Activated CD4-positive, alpha-beta T cell treated with anti-CD3 and anti-CD28 coated beads, Interleukin-2, Interleukin-4, amounts not matched to agents 100 ng/mL and 50 ng/mL, durations not matched to agents 16 hours and 8 hours (primary cell): ENCODE measurements at regions not wholly inside any gene's neighbourhood (a gene's known extent, or its start where the extent isn't known, plus 50 kb on each side); places are given as distances from the start of the nearest gene placed in this dataset.
"Not testable (repeated sequence)": the region's sequence is repeated elsewhere in the genome, so short reads cannot be mapped to it uniquely, and the experiment has no call there.

Source experiments
- DNase-seq: peaks from one replicate; pipeline ENCODE4 v3.0.0-alpha.2; 2020; ENCODE audit warnings: low spot score

DNA sequence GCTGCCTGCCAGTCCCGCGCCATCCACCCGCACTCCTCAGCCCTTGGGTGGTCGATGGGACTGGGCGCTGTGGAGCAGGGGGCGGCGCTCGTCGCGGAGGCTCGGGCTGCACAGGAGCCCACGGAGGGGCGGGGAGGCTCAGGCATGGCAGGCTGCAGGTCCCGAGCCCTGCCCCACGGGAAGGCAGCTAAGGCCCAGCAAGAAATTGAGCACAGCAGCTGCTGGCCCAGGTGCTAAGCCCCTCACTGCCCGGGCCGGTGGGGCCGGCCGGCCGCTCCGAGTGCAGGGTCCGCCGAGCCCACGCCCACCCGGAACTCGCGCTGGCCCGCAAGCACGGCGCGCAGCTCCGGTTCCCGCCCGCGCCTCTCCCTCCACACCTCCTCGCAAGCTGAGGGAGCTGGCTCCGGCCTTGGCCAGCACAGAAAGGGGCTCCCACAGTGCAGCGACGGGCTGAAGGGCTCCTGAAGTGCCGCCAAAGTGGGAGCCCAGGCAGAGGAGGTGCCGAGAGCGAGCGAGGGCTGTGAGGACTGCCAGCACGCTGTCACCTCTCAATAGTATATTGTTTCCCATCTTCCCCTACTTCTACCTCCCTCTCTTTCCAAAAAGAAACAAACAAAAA is 219.6 kb downstream of the BAMBI start:
- DNase-seq = not testable (repeated sequence)

DNA sequence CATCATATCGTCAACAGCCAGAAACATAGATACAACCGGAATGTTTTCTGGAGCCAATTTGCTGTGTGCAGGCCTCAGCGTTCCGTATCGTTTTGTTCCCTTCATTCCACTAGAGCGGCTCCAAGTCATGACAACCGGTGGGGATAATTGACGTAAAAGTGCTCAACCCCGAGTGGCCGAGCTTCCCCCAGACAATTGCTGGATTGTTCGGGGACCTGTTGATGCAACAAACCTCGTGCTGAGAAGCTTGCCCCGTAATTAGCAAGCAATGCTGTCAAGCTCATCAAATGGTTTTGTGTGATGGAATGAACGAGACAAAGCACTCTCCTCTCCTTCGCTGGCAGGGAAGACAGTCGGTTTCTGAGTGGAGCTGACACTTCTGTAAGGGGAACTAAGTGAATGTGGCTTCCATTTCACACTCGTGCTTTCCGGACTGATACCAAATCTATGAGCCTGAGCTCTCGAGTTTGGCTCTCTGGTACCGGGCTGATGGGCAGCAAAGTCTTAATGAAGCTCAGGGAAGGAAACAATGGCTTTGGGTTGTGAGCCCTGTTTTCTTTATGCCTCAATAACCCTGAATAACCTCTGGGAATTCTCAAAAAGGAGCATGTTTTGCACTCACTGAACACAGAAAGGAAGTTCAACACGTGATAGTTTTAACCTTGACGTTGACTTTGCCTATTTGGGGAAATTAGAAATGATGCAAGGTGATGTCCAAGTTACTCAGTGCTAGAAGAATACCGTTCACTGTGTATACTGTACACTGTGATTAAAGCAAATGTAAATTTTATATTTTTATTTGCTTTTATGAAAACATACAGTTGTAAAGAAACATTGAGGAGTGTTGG is 220.5 kb downstream of the BAMBI start:
- no peak for DNase-seq

DNA sequence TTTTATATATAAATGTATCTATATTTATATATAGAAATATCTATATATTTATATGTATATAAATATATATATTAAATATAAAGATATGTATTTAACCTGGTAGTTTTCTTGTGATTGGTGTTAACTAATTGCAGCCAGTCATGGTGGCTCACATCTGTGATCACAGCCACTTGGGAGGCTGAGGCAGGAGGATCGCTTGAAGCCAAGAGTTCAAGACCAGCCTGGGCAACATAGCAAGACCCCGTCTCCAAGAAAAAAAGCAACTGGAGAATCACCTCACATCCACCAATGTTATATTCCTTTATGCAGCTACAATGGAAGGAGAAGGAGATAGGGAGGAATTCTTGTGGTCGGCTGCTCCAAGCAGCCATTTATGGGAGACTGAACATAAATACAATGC is 224.9 kb downstream of the BAMBI start:
- DNase-seq = no peak

DNA sequence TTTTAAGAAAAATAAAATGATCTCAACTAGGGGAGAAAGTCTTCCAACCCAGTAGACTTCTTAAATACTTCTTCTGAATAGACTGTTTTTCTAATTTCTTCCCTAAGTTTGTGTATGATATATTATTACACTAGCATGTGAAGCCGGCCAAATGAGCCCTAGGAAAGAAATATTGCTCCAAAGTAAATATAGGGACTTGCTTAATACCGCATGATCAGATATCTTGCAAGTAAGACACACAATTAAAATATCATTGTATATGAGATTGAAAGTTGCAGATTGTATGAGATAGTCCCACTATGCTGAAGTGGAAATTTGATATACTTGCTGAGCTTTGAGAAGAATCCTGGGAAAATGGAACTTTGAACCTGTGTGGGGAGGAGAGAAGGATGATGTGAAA is 225.7 kb downstream of the BAMBI start:
- DNase-seq = no peak

DNA sequence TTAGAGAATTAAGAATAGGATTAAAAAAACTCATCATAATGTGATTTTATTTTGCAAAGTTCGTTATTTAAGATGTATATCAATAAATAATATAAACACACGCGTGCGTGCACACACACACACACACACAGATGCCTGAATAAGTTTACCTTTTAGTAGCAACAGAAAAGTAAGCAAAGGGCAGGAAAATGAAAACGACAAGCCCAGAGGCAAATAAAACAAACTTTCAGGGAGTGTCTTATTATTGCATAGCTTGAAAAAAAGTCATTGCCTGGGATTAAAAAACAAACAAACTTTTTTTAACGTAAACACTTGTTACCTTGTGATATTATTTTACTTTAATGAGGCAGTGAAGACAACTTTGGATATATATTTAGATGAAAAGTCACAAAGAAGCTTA is 226.4 kb downstream of the BAMBI start:
- no peak for DNase-seq

DNA sequence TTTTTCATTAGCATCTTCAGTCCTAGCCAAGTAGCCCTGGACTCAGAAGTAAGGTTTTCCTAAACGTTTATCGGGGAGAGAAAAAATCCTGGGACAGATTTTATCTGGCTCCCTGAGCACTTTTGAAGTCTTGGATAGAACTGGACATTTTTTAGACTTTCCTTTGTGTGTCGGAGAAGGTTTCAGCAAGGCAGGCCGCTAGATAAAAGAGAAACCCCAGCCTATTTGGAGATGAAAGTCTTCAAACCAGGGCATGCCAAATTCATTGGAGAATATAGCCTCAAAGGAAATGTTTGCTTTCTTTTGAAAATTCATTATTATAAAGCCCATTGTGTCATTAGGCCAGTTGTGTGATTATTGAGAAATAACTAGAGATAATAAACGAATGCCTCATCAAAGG is 228.1 kb downstream of the BAMBI start:
- no peak for DNase-seq

DNA sequence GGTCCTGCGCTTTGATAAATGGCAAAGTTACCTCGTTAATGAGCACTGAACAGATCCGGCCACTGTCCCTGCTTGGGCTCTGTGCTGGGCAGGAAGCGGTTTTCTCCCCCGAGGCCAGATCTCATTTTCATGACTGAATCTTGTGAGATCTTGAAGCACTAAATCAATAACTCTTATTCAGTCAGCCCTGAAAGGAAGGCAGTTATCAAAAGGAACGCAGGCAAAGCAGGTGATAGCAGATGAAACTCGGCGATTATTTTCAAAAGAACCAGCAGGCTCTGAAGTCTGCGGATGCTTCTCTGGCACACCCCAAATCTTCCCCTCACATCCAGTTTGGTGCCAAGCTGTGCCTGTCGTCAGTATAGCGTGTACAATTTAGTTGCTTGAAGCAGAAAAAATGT is 228.7 kb downstream of the BAMBI start:
- DNase-seq = no peak

DNA sequence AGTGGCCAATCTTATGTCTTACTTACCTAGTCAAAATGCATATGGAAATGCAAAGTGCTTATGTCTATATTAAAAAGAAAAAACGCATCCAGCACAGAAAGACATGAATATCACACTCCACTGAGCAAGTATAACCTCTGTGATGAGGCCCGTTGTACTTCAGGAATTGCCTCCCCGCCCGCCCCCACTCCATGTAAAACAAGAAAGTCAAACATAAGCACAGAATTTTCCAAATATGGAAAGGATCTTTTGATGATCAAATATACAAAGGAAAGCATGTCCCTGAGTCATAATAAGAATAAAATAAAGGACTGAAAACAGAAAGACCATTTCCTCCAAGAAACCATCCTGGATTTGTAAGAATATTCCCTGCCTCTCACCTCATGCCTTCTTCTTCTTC is 229.1 kb downstream of the BAMBI start:
- no peak for DNase-seq

DNA sequence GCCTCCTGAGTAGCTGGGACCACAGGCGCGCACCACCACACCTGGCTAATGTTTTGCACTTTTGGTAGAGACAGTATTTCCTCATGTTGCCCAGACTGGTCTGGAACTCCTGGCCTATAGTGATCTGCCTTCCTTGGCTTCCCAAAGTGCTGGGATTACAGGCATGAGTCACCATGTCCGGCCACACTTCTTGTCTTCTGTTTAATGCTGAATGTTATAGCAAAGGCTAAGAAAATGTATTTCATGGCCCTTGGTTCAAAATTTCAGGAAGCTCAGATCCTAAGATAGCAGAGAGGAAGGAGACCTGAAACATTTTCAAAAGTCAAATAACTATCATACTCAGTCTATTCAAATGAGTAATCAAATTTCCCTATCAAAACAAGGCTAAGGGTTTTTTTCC is 229.6 kb downstream of the BAMBI start:
- DNase-seq = no peak

DNA sequence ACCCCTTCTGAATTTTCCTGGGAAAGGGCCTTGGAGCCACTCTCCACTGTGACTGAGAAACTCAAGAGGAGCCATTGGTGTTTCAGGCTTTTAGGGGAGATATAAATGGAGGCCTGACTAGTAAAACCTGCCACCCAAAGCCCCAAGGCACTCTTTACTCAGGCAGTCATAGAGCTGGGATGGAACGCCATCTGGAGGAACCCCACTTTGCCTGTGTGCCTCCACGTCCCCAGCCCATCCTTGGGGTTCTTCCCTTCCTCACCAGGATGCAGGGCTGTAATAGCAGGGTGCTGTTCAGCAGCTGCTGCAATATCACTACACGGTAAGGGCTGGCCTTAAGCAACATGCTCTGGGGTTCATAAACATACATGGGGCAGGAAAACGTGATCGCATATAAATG is 232.6 kb downstream of the BAMBI start:
- no peak for DNase-seq

DNA sequence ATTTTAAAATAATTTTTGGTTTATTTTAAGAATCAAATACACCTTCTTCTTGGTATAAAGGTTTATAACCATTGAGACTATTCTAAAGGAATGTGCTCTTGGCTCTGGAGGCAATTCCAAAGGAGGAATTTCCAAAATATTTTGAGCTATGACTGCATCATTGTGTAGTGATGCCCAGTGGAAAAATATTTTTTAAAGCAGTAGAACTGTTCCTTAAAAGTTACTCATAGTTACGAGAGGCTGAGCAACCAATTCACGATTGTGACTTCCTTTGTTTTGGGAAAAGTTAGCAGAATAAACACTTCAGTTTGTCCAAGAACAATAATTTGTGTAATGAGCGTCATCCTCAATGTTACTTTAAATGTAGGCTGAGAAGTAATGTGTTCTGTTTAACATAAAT is 233.6 kb downstream of the BAMBI start:
- no peak for DNase-seq

DNA sequence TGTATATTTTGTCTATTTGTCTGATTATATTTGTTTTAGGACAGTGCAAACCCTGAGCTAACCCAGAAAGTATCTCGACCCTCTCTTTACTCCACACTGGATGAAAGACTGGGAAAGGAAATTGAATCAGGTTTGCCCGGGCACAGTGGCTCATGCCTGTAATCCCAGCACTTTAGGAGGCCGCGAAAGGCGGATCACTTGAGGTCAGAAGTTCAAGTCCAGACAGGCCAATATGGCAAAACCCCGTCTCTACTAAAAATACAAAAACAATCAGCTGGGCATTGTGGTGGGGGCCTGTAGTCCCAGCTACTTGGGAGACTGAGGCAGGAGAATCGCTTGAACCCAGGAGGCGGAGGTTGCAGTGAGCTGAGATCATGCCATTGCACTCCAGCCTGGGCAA is 234.2 kb downstream of the BAMBI start:
- DNase-seq = not testable (repeated sequence)

DNA sequence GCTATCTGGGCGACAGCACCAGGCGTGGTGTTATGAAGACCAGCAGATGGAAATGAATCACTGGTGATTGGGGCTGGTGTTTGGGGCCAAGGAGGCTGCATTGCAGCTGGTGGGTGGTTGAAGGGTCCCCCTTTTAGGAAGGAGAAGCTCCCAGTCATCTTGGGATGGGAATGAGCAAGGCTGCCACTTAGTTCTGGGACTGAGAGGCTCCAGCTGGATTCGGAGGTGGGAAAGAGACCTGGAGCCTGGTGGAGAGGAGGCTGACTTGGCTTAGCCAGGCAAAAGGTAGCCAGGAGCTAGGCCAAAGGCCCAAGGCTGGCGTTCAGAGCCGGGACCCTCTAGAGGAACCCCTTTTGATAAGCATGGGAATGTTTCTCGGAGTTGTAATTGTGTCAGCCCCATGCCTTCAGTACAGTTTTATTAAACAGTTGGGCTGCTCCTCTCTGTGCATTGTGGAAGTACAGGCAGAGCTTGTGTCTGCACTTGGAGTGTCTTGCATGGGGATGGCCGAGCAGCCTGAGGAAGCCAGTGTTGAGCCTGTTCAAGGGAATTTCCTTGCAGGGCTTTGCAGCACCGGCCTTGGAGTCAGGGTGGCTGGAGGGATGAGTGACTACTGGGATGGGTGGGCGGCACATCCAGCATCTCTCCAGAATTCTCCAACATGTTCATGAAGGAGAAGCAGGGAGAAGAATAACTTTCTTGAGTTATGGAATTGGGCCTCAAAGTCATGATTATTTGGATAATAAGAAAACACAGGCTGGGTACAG is 234.9 kb downstream of the BAMBI start:
- DNase-seq = no peak

DNA sequence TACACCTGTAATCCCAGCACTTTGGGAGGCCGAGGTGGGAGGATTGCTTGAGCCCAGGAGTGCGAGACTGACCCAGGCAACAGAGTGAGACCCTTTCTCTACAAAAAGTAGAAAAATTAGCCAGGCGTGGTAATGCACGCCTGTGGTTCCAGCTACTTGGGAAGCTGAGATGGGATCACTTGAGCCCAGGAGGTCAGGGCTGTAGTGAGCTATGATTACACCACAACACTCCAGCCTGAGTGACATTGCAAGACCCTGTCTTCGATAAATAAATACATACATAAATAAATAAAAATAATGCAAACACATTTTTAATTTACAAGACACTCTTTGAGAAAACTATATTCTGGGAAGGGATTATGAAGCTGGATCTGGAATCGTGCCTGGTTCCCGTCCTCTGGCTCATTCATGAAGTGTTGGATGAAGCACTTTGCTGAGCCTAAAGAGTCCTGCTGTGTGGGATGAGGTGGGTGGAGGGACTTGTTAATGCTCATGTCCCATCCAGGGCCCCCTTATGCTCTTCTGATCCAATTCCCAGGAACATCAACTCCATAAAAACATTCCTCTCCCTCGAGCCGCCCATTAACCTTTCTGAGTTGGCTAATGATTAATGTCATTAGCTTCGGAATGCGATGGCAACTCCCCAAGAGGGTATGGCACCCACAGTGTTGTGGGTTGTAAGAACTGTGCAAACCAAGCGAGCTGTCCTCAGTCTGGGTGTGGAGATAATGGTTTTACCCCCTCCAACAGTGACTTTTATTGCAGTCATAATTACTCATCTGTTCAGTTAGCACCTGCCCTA is 236.3 kb downstream of the BAMBI start:
- DNase-seq = no peak

DNA sequence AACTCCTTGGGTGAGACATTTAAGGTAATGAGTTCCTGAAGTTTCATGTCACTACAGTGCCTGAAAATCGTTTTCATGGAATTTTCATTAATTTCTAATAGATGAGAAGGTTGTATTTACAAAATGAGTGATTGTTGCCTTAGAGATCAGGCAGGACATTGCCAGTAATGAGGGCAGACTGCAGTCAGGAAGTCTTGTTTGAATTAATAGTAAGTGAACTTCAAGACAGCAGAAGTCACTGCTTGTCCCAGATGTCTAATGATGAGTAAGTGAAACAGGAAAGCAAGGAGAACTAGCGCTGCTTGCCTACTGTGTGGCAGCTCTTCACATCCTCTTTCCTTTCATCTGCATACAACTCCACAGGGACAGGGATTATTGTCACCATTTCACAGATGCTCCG is 237.4 kb downstream of the BAMBI start:
- no peak for DNase-seq

DNA sequence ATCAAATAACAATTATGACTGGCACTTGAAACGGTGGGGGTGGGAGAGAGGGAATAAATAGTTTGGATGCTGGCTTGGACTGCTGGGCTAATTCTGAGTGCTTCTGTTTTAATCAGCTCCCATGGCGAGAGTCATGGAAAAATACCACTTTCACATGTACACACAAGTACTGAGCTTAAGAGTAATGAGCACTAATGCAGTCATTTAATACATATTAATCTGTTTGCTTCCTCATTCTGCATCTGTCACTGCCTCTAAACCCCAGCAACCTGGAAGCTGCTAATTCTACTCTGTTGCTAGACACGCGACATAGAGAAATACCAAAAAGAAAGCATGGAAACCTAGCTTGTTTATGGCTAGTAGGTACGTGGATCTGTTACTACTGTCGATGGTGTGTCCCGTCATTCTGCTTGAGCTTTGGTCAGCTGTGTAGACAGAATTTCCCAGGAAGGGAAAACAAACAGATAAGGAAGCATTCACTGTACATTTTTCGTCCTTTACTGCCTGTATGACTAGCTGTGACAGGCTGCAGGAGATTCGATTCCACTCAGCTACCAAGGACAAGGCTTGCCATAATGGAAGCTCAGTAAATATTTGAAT is 238.8 kb downstream of the BAMBI start:
- no peak for DNase-seq

DNA sequence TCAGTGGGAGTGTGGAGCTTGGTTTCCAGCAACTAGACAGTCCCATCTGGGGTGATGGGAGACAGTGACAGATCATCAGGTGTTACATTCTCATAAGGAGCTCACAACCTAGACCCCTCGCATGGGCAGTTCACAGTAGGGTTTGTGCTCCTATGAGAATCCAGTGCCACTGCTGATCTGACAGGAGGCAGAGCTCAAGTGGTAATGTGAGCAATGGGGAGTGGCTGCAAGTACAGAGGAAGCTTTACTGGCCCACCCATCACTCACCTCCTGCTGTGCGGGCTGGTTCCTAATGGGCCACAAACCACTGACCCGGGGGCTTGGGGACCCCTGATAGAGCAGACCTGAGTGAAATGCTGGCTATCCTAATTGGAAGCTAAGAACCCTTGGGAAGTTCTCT is 242.8 kb downstream of the BAMBI start:
- DNase-seq = no peak

DNA sequence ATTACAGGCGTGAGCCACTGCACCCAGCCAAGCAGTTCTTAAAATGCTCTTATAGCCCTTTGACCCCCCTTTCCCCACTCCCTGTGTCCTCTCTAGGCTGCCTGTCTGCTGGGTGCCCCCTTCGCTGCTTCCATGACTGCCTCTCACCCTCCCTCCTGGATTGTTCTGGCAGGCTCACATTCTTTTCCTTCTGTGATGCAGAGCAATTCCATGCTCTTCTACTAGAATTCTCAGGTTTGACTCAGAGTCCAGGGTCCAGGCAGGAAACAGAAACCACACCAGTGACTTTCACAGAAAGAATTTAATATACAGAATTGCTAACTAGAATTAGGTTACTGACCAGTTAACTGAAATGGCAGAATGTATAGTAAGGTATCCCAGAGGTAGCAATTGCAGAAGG is 244.8 kb downstream of the BAMBI start:
- no peak for DNase-seq

DNA sequence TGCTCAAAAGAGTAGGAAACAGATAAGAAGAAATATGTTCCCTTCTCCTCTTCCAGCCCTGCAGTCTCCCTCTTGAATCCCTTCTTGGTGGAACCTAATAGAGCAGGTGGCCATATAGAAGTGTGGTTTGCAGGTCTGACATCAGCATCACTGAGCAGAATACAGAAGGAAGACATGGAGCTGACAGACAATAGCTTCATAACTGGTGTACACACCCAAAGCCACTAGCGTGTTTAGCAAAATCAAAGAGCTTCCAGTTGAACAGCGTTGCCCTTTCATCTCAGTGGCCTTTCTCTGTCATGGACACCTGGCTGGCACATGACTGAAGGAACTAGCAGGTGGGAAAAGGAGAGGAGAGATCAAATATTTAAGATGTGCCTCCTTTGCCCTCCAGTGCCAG is 245.5 kb downstream of the BAMBI start:
- DNase-seq = no peak

DNA sequence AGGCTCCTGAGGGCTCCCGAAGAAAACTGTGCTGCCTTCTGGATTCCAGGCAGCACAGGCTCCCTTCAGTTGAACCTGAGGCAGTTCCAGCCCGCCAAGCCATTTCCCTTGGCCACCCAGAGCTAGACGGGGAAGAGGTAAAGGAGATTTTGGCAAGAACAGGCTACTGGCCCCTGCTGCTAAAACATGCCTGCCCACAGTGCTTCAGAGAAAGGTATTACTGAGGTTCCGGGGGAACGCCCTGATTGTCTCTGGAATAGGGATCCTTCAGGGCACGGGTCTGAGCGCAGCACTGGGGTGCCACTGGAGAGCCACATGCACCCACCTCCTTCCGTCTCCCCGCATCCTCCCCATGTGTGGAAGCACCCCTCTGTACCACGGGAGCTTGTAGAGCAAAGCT is 247.4 kb downstream of the BAMBI start:
- DNase-seq = no peak

DNA sequence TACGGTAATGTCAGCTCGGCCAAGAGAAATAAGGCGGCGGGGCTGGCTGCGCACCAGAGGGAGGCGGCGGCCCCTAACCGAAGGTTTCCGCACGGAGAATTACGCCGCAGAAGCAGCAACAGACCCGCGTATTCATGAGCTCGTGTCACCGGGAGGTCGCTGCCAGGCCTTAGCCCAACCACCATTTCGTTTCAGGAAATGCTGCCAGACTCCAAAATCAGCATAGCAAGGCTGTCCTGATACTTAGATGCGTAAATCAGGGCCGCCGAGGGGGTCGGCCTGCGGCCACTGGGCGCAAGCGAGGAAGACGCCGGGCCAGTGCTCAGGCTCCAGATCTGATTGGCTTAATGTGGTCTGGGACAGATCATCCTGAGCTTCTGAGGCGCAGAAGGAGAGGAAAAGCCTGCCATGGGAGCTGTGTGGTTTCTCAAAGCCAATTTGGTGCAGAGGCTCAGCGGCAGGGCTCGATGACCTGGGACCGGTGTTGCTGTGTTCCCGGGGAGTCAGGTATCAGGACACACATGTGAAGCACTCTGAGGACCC is 247.9 kb downstream of the BAMBI start:
- no peak for DNase-seq

DNA sequence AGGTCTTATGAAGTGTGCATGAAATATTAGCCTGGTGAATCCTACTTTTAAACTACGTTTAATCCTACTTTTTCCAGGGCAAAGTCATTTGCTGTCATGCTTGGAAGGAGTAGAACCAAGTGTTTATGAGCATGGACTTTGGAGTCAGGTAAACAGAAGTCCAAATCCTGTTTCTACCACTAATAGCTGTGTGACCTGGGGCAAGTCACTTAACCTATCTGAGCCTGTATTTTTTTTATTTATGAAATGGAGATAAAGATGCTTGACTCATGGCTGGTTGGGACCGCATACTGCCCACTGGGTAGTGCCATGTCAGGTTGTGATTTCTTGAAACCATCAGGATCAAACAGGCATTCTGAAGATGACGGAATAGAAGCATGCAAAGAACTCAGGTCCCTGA is 249.6 kb downstream of the BAMBI start:
- DNase-seq = no peak
